GM19324 (cell line): ENCODE measurements at regions not wholly inside any gene's neighbourhood (a gene's known extent, or its start where the extent isn't known, plus 50 kb on each side); places are given as distances from the start of the nearest gene placed in this dataset.

Source experiments
- ATAC-seq: cut with Tn5 transposase; IDR thresholded peaks from one replicate; pipeline ENCODE4 v1.9.1; 2021; ENCODE audit warnings: mild to moderate bottlenecking, moderate library complexity; ENCODE audit not compliant: unreplicated experiment, low FRiP score

DNA sequence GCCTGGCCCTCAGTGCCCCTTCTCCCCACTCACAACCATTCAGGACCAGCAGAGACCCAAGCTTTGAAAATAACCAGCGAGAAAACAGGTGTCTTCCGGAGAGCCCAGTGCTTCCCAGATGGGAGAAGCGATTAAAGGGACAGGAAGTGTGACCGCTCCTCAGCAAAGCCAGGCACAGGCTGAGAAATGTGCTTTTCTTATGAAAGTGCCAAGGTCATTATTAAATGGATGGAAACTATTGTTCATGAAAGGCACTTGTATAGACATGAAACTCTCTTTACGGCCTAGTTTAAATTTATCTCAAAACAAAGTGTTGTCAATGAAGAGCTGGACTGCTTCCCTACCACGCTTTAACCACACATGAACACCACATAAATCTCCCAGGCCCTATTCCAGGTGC lies 210.4 kb downstream of the SPTSSA start:
- ATAC-seq = no peak

GRCh38 chr14:34250959-34251358 lies 211.1 kb downstream of the SPTSSA start:
- no peak for ATAC-seq

DNA sequence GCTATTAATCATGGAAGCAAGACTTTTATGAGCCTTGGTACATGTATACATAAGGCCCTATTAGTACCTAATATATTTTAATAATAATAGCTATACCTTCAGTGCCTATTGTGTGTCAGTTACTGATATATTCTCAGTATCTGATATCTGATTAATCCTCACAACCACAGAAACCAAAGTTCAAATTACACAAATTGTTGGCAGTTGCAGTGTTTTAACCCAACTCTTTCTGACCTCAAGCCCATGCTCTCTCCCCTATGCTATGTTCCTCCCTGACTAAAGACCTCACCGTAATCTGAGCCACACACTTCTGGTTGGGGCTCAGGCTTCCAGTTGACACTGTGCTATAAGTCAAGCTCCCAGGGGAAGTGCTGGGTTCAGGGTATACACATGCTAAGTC lies 214.4 kb downstream of the SPTSSA start:
- ATAC-seq = no peak

DNA sequence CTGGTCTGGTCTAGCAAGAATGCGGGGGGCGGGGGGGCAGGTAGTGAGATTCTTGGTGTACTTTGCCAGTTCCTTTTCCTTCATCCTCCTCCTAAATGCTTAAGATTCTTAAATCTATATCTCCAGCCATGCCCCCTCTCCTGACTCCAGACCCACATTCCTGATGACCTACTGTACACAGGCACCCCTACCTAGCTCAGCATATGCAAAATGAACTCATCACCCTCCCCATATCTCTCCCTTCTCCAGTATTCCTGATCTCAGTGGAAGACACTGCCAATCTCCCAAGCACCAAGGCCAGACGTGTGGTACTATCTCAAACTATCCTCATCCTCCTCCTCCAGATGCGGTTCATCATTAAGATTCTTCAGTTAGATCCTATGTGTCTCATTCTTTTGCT lies 215.8 kb downstream of the SPTSSA start:
- ATAC-seq = no peak

DNA sequence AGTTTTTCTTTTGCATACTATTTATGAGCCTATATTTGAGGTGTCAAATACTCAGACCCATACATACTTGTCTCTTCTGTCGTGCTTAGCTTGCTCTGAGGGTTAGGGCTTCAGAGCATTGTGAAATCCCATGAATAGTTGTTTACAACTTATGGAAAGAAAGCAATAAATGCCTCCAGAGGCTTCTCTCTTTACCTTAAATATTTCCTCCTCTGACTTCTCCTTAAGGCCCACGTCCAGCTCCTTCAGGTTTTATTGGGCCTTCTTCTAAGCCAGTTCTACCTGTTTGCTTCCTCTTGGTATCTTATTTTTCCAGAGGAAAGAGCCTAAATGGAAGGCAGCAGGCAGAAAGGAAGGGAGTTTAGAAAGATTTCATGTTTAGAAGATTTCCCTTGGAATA lies 218.6 kb downstream of the SPTSSA start:
- no peak for ATAC-seq

DNA sequence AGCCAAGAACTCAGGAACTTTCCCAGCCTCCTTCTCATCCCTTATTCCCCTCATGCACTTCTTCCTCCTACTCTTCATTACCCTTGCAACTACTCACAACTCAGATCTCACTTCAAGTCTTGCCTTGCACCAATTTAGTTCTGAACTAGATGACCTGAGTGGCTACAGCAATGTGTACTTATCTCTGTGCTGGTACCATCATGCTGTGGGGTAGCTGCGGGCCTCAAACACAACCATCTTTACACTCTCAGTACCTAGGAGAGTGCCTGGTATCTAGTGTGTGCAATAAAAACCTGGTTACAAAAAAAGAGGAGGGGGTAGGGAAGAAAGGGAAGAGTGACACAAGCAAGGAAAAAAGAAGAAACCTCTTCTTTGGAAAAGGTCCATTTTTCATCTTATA lies 219.0 kb downstream of the SPTSSA start:
- no peak for ATAC-seq

DNA sequence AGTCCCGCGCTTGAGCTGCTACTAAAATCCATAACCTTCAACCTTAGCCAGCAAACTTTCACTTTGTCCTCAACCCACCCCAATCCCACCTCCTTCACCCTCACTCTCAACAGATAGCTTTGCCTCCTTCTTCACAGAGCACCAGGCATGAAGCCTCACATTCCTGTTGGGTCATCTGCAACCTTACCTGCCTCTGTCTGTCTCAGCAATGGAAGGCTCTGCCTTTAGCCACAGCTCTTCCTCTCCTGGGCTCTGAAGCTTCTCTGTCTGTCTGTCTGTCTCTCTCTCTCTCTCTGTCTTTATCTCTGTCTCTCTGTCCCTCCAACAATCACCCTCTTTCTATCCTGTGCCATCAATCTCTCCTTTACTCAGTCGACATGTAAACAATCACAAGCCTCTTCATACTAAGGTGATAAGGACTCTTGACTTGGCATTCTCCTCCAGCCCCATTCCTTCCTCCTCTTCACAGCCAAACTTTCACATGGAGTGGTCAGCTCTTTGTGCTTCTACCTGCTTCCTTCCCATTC lies 220.8 kb downstream of the SPTSSA start:
- ATAC-seq = no peak

- ATAC-seq = no peak
Observed at GRCh38 chr14:34238610-34239009, 223.4 kb downstream of the SPTSSA start.

GRCh38 chr14:34237677-34238076 lies 224.4 kb downstream of the SPTSSA start:
- no peak for ATAC-seq

DNA sequence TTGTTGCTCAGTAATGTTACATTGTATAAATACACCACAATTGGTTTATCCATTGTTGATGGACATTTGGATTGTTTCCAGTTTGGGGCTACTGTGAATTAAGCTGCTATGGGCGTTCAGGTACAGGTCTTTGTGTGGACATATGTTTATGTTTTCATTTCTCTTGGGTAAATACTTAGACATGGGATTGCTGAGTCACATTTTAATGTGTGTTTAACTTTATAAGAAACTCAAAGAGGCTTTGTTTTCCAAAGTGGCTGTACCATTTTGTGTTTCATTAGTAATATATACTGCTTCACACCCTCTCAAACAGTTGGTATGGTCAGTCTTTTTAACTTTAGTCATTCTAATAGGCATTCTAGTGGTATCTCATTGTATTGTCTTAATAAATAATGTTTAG lies 225.0 kb downstream of the SPTSSA start:
- no peak for ATAC-seq

DNA sequence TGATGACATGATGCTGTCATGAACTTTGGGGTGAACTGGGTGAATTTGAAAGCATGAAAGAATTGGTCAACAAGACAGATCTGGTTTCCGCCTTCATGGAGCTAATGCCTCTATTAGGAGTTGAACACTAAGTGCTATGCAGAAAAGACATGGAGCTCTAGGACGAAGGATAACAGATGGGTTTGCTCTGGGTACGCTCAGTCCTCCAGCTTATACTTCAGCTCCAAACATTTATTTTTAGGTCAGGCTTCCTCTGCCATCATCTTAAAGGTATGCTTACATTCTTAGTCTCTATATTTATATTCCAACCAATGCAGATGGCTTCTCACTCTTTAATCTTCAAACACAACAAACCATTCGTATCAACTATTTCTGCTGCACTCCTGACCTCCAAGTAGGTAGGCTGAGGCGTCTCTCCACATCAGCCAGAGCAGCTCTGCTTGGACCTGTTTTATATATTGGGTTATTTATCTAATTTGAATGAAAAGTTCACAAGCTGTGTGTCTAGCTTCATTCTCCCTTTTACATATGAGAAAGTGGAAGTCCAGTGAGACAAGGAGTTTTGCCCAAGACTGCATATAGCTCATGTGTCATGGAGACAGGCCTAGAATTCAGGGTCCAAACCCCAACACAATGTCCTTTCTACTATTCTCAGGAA lies 226.3 kb downstream of the SPTSSA start:
- no peak for ATAC-seq

DNA sequence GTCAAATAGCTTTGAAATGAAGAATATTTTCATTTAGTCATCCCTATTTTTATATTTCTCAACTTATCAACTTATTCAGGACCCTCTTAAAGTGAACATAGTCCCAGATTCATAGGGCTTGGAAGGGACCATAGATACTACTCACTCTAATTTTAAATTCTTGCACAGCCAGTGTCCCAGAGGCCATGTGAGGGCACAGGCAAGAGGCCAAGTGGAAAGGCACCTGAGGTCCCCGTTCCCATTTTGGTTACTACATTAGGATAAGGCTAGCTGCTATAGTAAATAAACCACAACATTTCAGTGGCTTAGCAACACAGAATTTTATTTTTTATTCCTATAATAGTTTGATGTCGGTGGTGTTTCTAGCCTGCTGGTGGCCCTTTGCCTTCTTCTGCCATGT lies 227.8 kb downstream of the SPTSSA start:
- ATAC-seq = no peak

DNA sequence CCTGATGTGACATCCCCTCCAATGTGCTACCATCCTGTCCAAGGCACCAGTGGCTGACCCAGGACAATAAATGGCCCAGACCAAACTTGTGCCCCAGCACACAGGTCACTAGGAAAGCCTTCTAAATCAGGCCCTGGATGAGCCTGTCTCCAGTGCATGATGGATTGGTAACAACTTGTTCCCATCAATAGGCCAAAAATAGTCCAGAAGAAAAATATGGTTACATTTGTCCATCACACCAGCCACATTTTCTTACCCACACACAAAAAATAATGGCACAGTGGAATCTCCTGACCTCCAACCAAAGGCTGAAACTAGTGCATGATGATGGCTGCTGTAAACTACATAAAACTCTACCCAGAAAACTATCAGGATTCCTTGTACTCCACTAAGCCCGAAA lies 228.4 kb downstream of the SPTSSA start:
- no peak for ATAC-seq

DNA sequence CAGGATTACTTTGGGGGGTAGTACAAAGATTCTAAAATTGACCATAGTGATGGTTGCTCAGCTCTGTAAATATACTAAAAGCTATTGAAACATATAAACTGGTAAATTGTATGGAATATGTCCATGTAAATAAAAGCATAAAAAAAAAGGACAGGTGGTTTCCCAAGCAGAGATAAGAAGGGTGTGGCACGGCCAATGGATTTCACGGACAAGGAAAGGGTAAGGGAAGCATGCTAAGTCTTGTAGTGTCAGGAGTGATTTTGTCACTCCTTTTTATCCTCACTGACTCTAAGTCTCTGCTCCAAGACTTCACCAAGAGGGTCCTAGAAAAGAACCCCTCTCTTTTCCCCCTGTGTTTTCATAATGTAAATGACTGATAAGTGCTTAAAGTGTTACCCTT lies 229.2 kb downstream of the SPTSSA start:
- ATAC-seq = no peak

GRCh38 chr14:34231626-34232025 lies 230.4 kb downstream of the SPTSSA start:
- ATAC-seq = no peak

DNA sequence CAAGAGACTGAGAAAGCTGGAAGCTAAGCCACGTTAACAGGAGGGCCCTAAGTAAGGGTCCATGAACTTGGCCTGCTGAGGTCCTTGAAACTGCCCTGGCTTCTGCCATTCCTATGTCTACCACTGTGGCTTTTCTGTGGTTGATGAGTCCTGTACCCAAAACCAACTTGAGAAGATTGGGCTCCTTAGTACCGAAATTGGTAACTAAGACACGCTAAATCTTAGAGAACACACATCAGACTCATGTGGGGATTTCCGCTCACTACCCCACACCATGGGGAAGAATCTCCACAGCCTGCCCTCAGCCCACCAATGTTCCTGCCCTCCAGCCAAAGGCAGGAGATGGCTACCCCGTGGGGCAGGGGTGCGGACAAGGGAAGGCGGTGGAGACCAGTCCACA lies 232.9 kb downstream of the SPTSSA start:
- ATAC-seq = no peak

DNA sequence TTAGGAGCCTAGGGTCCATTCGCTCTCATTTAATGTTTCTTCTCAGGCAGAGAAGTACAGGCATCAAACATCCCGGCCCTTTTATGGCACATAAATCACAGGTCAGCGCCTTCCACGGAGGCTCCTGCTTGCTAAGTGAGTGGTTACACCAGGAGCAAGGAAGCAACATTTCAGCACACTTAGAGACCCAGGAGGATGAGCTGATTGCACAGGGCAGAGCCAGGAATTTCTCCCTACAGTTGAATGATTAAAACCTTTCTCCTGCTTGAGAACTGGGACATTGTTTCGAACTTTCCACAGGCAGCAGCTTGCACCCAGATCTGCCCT lies 233.4 kb downstream of the SPTSSA start:
- ATAC-seq = no peak

- ATAC-seq = peak; percentile 70
Observed at GRCh38 chr14:34227834-34228649, 234.0 kb downstream of the SPTSSA start.

DNA sequence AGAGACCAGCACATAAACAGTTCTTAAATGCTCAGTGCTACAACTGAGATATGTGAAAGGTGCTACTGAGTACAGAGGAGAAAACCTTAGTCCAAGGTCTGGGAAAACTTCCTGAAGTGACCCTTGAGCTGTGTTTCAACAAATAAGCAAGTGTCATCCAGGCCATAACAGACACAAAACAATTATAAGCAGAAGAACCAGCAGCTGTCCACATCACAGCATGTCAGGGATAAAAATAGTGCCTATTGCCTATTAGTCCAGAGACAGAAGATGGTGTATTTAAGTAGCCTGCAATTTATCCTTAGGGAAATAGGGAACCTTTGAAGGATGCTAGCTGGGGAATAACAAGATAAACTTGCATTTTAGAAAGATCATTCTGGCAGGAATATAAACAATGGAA lies 237.8 kb downstream of the SPTSSA start:
- ATAC-seq = no peak

DNA sequence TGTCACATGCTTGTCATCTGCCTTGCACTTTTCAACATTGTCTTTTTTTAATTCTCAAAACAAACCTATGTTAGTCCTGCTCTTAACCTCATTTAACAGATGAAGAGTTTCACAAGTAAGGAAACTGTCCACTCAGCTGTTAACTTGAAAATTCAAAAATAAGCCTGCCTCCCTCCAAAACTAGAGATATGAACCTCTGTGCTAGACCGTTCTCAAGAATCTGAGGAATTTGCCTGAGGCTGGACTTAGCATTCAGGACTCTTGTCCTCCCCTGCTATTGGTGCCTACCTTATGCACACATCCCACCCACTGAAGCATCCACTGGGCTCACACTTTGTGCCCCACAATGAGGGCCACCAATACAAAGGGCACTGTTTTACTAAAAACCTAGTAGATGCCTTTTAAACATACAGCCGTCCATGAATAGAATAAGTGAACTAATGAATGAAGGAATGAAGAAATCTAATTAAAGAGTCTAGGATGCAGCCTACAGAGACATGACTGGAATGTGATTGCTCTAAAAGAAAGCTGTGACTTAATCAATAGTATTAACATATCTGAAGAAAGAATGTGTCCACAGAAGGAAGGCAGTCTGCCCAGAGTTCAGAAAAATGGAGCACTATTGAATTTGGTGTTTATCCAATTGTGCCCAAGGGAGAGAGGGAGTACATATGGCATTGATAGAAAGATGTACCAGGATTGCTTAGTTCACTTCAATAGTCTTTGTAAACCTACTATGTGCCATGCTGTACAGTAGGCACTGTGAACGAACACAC lies 238.5 kb downstream of the SPTSSA start:
- no peak for ATAC-seq

GRCh38 chr14:34222867-34223266 lies 239.2 kb downstream of the SPTSSA start:
- ATAC-seq = no peak
